IMR-90 (cell line): ENCODE measurements at regions not wholly inside any gene's neighbourhood (a gene's known extent, or its start where the extent isn't known, plus 50 kb on each side); places are given as distances from the start of the nearest gene placed in this dataset.

Experiments used
- ATAC-seq: fragments of 200-7000 bp; cut with Tn5 transposase; 2 replicates; pipeline ENCODE4 v1.9.1; 2020; ENCODE audit warnings: low read depth, mild to moderate bottlenecking, moderate library complexity
- BruUV-seq: library from RNA; stranded (reverse); fragments of 400-500 nt; replicated peaks from 2 replicates; lab custom pipeline; 2021; lab: Mats Ljungman, UMichigan
- CTCF ChIA-PET: fragments of 300-600 bp; formaldehyde crosslinking; extraction: SDS; loops from one replicate; lab custom pipeline; 2021; ENCODE audit warnings: antibody characterized with exemption; lab: Yijun Ruan, JAX
- POLR2A ChIA-PET: fragments of 300-600 bp; sonication (Branson Sonifier 250); formaldehyde crosslinking; loops from one replicate; lab custom pipeline; 2022; ENCODE audit warnings: antibody characterized with exemption; ENCODE audit not compliant: unreplicated experiment; lab: Charles Lee
- DNase-seq: peaks from one replicate; pipeline ENCODE4 v3.0.0; 2013
- H2AFZ ChIP-seq: replicated peaks from 2 replicates; pipeline ENCODE3; 2013; ENCODE audit warnings: low read length, mild to moderate bottlenecking; ENCODE audit not compliant: poor library complexity
- H2AK5ac ChIP-seq: 2 replicates; pipeline ENCODE4 v1.6.1; 2013; ENCODE audit warnings: low read depth, low read length, inconsistent platforms
- H2AK9ac ChIP-seq: replicated peaks from 2 replicates; pipeline ENCODE3; 2013; ENCODE audit warnings: mild to moderate bottlenecking, low read depth, low read length, moderate library complexity; ENCODE audit not compliant: poor library complexity
- H2BK120ac ChIP-seq: 2 replicates; pipeline ENCODE4 v1.6.1; 2013; ENCODE audit warnings: low read depth, low read length, inconsistent platforms
- H2BK15ac ChIP-seq: 3 replicates; pipeline ENCODE4 v1.6.1; 2013; ENCODE audit warnings: low read depth, low read length, inconsistent platforms
- H2BK20ac ChIP-seq: 2 replicates; pipeline ENCODE4 v1.6.1; 2013; ENCODE audit warnings: low read depth, mild to moderate bottlenecking, inconsistent platforms, low read length, moderate library complexity
- H2BK5ac ChIP-seq: 2 replicates; pipeline ENCODE4 v1.6.1; 2013; ENCODE audit warnings: mild to moderate bottlenecking, low read depth, low read length, inconsistent platforms; ENCODE audit not compliant: poor library complexity, severe bottlenecking
- H3K14ac ChIP-seq: replicated peaks from 2 replicates; pipeline ENCODE4 v1.6.1; 2013; ENCODE audit warnings: low read depth, low read length, inconsistent platforms
- H3K18ac ChIP-seq: 2 replicates; pipeline ENCODE4 v1.6.1; 2013; ENCODE audit warnings: low read depth, low read length, control low read depth
- H3K23ac ChIP-seq: 2 replicates; pipeline ENCODE4 v1.6.1; 2013; ENCODE audit warnings: low read depth, low read length, inconsistent platforms
- H3K27ac ChIP-seq: 2 replicates; pipeline ENCODE4 v1.5.1; 2013; ENCODE audit warnings: mild to moderate bottlenecking, control low read depth, low read length; ENCODE audit not compliant: insufficient read depth
- H3K27me3 ChIP-seq: 2 replicates; pipeline ENCODE4 v1.6.1; 2013; ENCODE audit warnings: low read length; ENCODE audit not compliant: control insufficient read depth, insufficient read depth
- H3K36me3 ChIP-seq: 2 replicates; pipeline ENCODE4 v1.6.1; 2013; ENCODE audit warnings: low read length, mixed read lengths; ENCODE audit not compliant: control insufficient read depth, insufficient read depth
- H3K4ac ChIP-seq: 2 replicates; pipeline ENCODE4 v1.6.1; 2013; ENCODE audit warnings: low read depth, low read length, inconsistent platforms
- H3K4me1 ChIP-seq: 2 replicates; pipeline ENCODE4 v1.6.1; 2013; ENCODE audit warnings: low read length, mixed read lengths; ENCODE audit not compliant: control insufficient read depth, insufficient read depth
- H3K4me2 ChIP-seq: 2 replicates; pipeline ENCODE4 v1.6.1; 2013; ENCODE audit warnings: low read depth, mild to moderate bottlenecking, control low read depth, low read length, moderate library complexity
- H3K4me3 ChIP-seq: 2 replicates; pipeline ENCODE4 v1.5.1; 2013; ENCODE audit warnings: low read depth, mild to moderate bottlenecking, control low read depth, low read length, moderate library complexity; ENCODE audit not compliant: insufficient read depth
- H3K56ac ChIP-seq: 2 replicates; pipeline ENCODE4 v1.6.1; 2013; ENCODE audit warnings: low read length, inconsistent platforms; ENCODE audit not compliant: insufficient read depth; ENCODE audit errors: extremely low read depth
- H3K79me1 ChIP-seq, 2 experiments: 2 replicates each; pipeline ENCODE4 v1.6.1; 2013; ENCODE audit warnings: low read length in 2 of 2, inconsistent platforms in 1 of 2, low read depth in 1 of 2
- H3K9ac ChIP-seq: 2 replicates; pipeline ENCODE4 v1.6.1; 2013; ENCODE audit warnings: low read depth, low read length, control low read depth
- H3K9me1 ChIP-seq: 2 replicates; pipeline ENCODE4 v1.6.1; 2013; ENCODE audit warnings: low read length, inconsistent platforms; ENCODE audit not compliant: insufficient read depth
- H3K9me3 ChIP-seq: 2 replicates; pipeline ENCODE4 v1.6.1; 2013; ENCODE audit warnings: low read length; ENCODE audit not compliant: control insufficient read depth, insufficient read depth
- H4K20me1 ChIP-seq: 2 replicates; pipeline ENCODE4 v1.6.1; 2013; ENCODE audit warnings: low read length, inconsistent platforms; ENCODE audit not compliant: insufficient read depth
- H4K5ac ChIP-seq: 2 replicates; pipeline ENCODE4 v1.6.1; 2013; ENCODE audit warnings: mild to moderate bottlenecking, low read depth, low read length, control low read depth
- H4K8ac ChIP-seq, 2 experiments: 2 replicates each; pipeline ENCODE4 v1.6.1; 2013; ENCODE audit warnings: low read depth in 2 of 2, low read length in 2 of 2, control low read depth in 1 of 2, inconsistent platforms in 1 of 2
- H4K91ac ChIP-seq: 2 replicates; pipeline ENCODE4 v1.6.1; 2013; ENCODE audit warnings: low read depth, low read length, inconsistent platforms; ENCODE audit not compliant: insufficient read depth
- CEBPB ChIP-seq: IDR thresholded peaks from 2 replicates; pipeline ENCODE4 v1.6.1; 2012; ENCODE audit warnings: low read depth, low read length, improper control_type of control experiment
- CHD1 ChIP-seq: IDR thresholded peaks from 2 replicates; pipeline ENCODE4 v1.6.1; 2012; ENCODE audit warnings: low read depth, low read length, improper control_type of control experiment
- CTCF ChIP-seq: conservative IDR thresholded peaks from 2 replicates; pipeline ENCODE4 v1.5.1; 2012; ENCODE audit warnings: mild to moderate bottlenecking, low read depth, low read length, improper control_type of control experiment
- FOS ChIP-seq: fragments of 150-350 bp; IDR thresholded peaks from 2 replicates; pipeline ENCODE4 v1.6.1; 2016; ENCODE audit warnings: low read depth, low read length
- MAFK ChIP-seq: IDR thresholded peaks from 2 replicates; pipeline ENCODE4 v1.6.1; 2012; ENCODE audit warnings: low read depth, low read length, improper control_type of control experiment
- MAZ ChIP-seq: IDR thresholded peaks from 2 replicates; pipeline ENCODE4 v1.6.1; 2012; ENCODE audit warnings: low read depth, mild to moderate bottlenecking, low read length, improper control_type of control experiment, moderate library complexity, borderline replicate concordance
- MXI1 ChIP-seq: IDR thresholded peaks from 2 replicates; pipeline ENCODE4 v1.6.1; 2012; ENCODE audit warnings: low read depth, mild to moderate bottlenecking, low read length, moderate library complexity, borderline replicate concordance
- NFE2L2 ChIP-seq: fragments of 150-350 bp; IDR thresholded peaks from 2 replicates; pipeline ENCODE4 v1.6.1; 2016; ENCODE audit warnings: low read depth, mild to moderate bottlenecking, low read length
- POLR2A ChIP-seq: IDR thresholded peaks from 2 replicates; pipeline ENCODE4 v1.6.1; 2012; ENCODE audit warnings: mild to moderate bottlenecking, low read depth, low read length
- RAD21 ChIP-seq: IDR thresholded peaks from 2 replicates; pipeline ENCODE4 v1.6.1; 2012; ENCODE audit warnings: low read length, improper control_type of control experiment
- RCOR1 ChIP-seq: IDR thresholded peaks from 2 replicates; pipeline ENCODE4 v1.6.1; 2012; ENCODE audit warnings: mild to moderate bottlenecking, low read length, improper control_type of control experiment; ENCODE audit not compliant: insufficient replicate concordance
- SMC3 ChIP-seq: fragments of 150-350 bp; IDR thresholded peaks from 2 replicates; pipeline ENCODE4 v1.6.1; 2016; ENCODE audit warnings: low read depth, mild to moderate bottlenecking, antibody characterized with exemption, low read length, moderate library complexity
- WGBS, 2 experiments: methylation state at CpG; one replicate each; pipeline versions ENCODE4 v1.1.5 to v1.1.7; 2013; ENCODE audit warnings: missing lambda C conversion rate in 2 of 2; ENCODE audit not compliant: insufficient read length in 1 of 2; ENCODE audit errors: extremely low coverage in 2 of 2; 5-methylcytosine and 5-hydroxymethylcytosine counted together
- dilution Hi-C: fragments of 300-500 bp; cut with HindIII; formaldehyde crosslinking; loops from one replicate; pipeline ENCODE4 v1.14.3; 2018; ENCODE audit warnings: low sequenced_read_pairs; ENCODE audit not compliant: unreplicated experiment
- in situ Hi-C: fragments of 300-500 bp; cut with MboI; formaldehyde crosslinking; loops from 3 replicates; pipeline ENCODE4 v1.14.3; 2019; ENCODE audit warnings: low sequenced_read_pairs, inconsistent platforms, mixed read lengths
- intact Hi-C: fragments of 100-400 bp; cut with micrococcal nuclease; formaldehyde crosslinking; loops from 2 replicates; pipeline ENCODE4 v1.10.0; 2022
- TF ChIP-seq, protein P1 (sequence below): fragments of 150-350 bp; IDR thresholded peaks from 2 replicates; pipeline ENCODE4 v1.6.1; 2016; ENCODE audit warnings: low read depth, mild to moderate bottlenecking, low read length, moderate library complexity, borderline replicate concordance
- TF ChIP-seq, protein P2 (sequence below): fragments of 150-350 bp; IDR thresholded peaks from 2 replicates; pipeline ENCODE4 v1.6.1; 2017; ENCODE audit warnings: mild to moderate bottlenecking, antibody characterized with exemption, low read length, low read depth

DNA sequence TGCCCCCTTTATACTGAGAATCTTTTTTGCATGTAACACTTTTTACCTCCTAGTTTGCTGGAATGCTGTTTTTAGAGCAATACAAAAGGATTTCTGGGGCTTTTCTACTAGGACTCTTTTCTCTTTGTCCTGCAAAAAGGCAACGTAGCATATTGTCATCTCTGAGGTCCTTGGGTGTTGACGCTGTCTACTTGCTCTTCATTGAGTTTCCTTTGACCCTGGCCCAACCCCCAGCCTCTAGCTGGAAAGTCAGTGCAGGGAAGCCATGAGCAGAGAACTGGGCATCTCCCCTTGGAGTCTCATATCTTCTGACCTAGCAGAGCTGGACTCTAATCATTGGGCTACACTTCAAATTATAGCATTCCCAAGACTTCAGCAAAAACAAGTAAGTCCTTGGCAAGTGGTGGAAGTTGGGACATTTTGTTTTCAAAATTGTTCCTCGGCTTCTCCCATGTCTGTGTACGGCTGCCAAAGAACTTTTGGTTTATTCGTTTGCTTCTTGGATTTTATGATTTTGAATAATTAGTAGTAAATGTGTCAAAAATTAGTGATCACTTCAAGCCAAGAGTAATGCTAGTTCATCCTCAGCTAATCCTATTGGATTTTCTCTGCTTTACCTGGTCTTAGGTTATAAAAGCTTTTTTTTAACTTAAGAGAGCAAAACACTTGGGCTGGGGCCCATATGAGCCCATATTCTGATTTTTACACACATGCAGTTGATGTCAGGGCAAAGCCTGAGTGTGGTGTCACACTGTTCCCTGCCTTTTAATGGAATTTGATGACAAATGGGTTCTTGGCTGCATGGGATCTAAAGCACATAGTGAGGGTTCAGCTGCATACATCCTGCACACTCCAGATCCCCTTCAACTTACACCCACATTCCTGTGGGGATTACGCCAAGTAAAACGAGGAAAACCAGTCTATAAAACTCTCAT, 419.5 kb upstream of the C2CD4B start:
- Histone ChIP-seq H2BK20ac (no peak overlapping the region), H4K8ac (no peak overlapping the region), H3K4ac (no peak overlapping the region), H3K9me3 (no peaks in the 10 kb centered on the region), H2BK120ac (no peak overlapping the region), H3K36me3 (peaks cover 3% of the 10 kb centered on the region), H4K20me1 (peaks cover 3% of the 10 kb centered on the region; the same call in 1 of the 2 replicates), H3K23ac (no peak overlapping the region), H2BK15ac (no peak overlapping the region), H2AK5ac (no peak overlapping the region; the same call in 1 of the 2 replicates), H3K4me1 (peaks cover 3% of the 10 kb centered on the region), H3K14ac (no peak overlapping the region), H4K5ac (no peak overlapping the region), H3K56ac (no peak overlapping the region), H3K27ac (no peak overlapping the region), H2AK9ac (no peak overlapping the region), H4K91ac (no peak overlapping the region), H3K4me2 (no peak overlapping the region), H3K27me3 (no peaks in the 10 kb centered on the region), H3K18ac (no peak overlapping the region), H2BK5ac (no peak overlapping the region), H3K79me1 (no peaks in the 10 kb centered on the region), H3K4me3 (no peak overlapping the region), H3K9ac (no peak overlapping the region), H3K9me1 (0 out of 2 replicates have a peak, but pooled peaks cover 4% of the 10 kb centered on the region), H2AFZ (no peak overlapping the region)
- TF ChIP-seq MXI1, result no peak
- no peak for TF ChIP-seq FOS
- no peak for TF ChIP-seq SMC3
- TF ChIP-seq CTCF, result no peak
- no peak for TF ChIP-seq MAFK
- no peak for TF ChIP-seq CEBPB
- no peak for TF ChIP-seq CHD1
- TF ChIP-seq, protein P1, sequence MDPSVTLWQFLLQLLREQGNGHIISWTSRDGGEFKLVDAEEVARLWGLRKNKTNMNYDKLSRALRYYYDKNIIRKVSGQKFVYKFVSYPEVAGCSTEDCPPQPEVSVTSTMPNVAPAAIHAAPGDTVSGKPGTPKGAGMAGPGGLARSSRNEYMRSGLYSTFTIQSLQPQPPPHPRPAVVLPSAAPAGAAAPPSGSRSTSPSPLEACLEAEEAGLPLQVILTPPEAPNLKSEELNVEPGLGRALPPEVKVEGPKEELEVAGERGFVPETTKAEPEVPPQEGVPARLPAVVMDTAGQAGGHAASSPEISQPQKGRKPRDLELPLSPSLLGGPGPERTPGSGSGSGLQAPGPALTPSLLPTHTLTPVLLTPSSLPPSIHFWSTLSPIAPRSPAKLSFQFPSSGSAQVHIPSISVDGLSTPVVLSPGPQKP, result no peak
- TF ChIP-seq, protein P2, sequence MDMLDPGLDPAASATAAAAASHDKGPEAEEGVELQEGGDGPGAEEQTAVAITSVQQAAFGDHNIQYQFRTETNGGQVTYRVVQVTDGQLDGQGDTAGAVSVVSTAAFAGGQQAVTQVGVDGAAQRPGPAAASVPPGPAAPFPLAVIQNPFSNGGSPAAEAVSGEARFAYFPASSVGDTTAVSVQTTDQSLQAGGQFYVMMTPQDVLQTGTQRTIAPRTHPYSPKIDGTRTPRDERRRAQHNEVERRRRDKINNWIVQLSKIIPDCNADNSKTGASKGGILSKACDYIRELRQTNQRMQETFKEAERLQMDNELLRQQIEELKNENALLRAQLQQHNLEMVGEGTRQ, result no peak
- no peak for TF ChIP-seq NFE2L2
- TF ChIP-seq RCOR1, result no peak
- no peak for TF ChIP-seq RAD21
- no peak for TF ChIP-seq POLR2A
- no peak for TF ChIP-seq MAZ
- no TSS peak for BruUV-seq
- in situ Hi-C loops, result no loop called here
- intact Hi-C loops, result no loop called here
- ChIA-PET POLR2A (interaction anchor here (0.5 kb wide), 1 partner anchor 134 kb away, joined by 3 read pairs; no protein-coding TSS in a partner anchor), CTCF (no interaction called here)
- dilution Hi-C loops, result no loop called here
- WGBS, 2 experiments, result no CpG with 5 or more reads among the region's 7 CpGs
- ATAC-seq, result no peak
- no peak for DNase-seq
